Cardiac fibroblast (primary cell): ENCODE measurements at regions not wholly inside any gene's neighbourhood (a gene's known extent, or its start where the extent isn't known, plus 50 kb on each side); places are given as distances from the start of the nearest gene placed in this dataset.

ENCODE experiments used
- DNase-seq, 2 donors: peaks; one replicate each; pipeline versions ENCODE4 v3.0.0 to v3.0.0-alpha.2; 2010; ENCODE audit warnings: low read depth in 2 of 2
- H3K4me3 ChIP-seq, 2 donors: replicated peaks in 1 of 2; 1 replicate in 1 of 2; 2 replicates in 1 of 2; pipeline ENCODE4 v1.5.1; 2011; ENCODE audit warnings: low read depth in 2 of 2, low read length in 2 of 2, mild to moderate bottlenecking in 2 of 2, moderate library complexity in 1 of 2
- TF ChIP-seq, protein P1 (sequence below): IDR thresholded peaks from one replicate; pipeline ENCODE4 v1.5.1; 2011; ENCODE audit warnings: low read depth, mild to moderate bottlenecking, low read length, inconsistent platforms

DNA sequence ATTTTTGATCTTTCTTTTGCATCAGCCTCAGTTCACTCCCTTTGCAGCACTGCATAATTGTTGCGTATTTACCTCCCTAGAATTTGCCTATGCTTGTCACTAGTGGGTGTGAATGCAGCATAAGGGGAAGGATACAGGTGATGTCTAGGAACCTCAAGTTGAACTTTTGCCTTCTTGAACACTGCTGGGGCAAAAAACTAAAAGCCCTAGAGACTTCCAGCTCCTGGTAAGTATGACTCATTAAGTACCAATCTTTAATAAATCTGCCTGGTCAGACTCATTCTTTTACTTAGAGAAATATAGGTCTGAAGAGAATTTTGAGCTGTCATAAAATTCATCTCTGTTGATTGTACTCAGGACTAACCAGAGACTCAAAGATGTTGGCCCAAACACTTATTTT, 547.3 kb upstream of the FANCL start:
- no peak for DNase-seq

DNA sequence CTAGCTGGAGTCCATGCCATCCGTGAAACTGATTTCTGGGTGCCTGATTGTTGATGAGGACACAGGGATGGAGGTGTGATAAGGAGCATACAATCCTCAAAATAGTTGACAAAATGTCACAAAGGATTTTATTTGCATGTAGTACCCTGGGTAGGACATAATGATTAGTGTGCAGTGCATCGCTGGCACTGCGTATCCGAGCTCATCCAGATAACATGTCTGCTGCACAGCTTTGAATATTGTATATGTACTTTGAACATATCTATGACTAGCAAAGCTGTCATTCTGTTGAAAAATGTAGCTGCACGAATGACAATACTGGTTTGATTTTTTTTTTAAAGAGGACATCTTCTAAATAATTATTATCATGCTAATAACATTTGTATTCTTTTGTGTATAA, 529.7 kb upstream of the FANCL start:
- no peak for DNase-seq
- TF ChIP-seq, protein P1, sequence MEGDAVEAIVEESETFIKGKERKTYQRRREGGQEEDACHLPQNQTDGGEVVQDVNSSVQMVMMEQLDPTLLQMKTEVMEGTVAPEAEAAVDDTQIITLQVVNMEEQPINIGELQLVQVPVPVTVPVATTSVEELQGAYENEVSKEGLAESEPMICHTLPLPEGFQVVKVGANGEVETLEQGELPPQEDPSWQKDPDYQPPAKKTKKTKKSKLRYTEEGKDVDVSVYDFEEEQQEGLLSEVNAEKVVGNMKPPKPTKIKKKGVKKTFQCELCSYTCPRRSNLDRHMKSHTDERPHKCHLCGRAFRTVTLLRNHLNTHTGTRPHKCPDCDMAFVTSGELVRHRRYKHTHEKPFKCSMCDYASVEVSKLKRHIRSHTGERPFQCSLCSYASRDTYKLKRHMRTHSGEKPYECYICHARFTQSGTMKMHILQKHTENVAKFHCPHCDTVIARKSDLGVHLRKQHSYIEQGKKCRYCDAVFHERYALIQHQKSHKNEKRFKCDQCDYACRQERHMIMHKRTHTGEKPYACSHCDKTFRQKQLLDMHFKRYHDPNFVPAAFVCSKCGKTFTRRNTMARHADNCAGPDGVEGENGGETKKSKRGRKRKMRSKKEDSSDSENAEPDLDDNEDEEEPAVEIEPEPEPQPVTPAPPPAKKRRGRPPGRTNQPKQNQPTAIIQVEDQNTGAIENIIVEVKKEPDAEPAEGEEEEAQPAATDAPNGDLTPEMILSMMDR: no peak
- H3K4me3 ChIP-seq: no peak overlapping the region

More for the DNA sequence above, 547.3 kb upstream of the FANCL start:
- no peak overlapping the region for H3K4me3 ChIP-seq
- TF ChIP-seq, protein P1: no peak

DNA sequence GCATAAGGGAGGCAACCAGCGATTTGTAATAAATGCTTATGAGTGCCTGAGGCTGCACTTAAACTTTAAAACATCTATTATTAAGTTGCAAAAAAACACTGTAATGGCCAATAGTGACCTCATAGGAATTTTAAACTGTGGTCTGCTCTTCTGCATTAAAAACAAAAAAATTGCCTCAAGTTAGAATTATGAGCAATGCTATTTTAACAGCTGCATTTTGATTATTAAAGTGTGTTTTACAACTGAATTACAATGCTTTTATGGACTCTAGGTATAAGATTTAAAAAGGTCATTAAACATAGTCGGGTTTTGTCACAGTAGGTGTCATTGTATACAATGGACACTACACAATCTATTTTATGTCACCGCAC, 528.7 kb upstream of the FANCL start:
- TF ChIP-seq, protein P1: no peak
- no peak for DNase-seq

DNA sequence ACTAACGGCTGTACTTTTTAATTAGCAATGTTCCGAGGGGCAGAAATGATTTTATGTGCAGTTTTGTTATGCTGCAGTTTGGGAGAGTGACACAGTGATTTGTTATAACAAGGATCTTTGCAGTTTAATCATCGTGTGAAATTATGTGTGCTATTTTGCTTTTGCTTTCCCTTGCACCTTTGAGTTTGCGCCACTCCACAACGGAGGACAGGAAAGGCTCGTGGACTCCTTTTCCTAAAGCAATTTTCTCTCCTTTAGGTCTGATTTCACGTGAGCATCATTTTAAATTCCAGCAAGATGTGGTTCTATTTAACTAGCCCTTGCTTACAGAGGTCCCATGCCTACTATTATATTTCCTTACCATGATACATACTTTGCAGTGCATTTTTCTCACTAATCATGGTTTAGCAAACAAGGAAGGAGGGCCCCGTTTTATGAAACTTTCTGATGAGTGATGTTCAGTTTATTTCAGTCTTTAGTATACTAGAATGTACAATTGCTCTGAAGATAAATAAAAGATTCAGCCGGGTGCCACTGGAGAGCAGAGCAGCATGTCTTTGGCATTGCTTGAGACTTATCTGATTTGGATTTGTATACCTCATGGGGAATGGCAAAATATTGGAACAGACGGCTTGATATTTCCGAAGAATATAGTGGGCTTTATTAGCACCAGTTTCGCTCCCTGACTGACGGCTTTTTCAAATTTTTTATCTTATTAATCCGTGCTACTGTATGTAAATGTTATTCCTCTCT, 528.2 kb upstream of the FANCL start:
- no peak for DNase-seq
- TF ChIP-seq, protein P1: no peak
- no peak overlapping the region for H3K4me3 ChIP-seq

More for the DNA sequence above, 528.7 kb upstream of the FANCL start:
- H3K4me3 ChIP-seq: no peak overlapping the region

DNA sequence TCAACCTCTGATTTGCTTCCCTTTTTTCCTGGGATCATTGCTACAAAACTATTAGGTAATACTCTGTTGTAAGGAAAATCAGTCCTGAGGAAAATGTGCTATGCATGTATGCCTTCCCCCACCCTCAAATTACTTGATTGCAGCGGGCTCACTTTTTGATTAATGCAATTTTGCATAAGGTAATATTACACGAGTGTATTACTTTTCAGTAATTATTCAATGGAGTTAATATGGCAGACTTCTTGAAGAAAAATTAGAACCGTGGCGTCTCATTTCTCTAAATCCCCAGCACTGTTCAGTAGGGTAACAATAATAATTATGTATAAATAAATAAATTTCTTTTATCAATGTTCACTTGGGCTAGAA, 527.6 kb upstream of the FANCL start:
- H3K4me3 ChIP-seq: no peak overlapping the region
- TF ChIP-seq, protein P1: no peak
- no peak for DNase-seq

DNA sequence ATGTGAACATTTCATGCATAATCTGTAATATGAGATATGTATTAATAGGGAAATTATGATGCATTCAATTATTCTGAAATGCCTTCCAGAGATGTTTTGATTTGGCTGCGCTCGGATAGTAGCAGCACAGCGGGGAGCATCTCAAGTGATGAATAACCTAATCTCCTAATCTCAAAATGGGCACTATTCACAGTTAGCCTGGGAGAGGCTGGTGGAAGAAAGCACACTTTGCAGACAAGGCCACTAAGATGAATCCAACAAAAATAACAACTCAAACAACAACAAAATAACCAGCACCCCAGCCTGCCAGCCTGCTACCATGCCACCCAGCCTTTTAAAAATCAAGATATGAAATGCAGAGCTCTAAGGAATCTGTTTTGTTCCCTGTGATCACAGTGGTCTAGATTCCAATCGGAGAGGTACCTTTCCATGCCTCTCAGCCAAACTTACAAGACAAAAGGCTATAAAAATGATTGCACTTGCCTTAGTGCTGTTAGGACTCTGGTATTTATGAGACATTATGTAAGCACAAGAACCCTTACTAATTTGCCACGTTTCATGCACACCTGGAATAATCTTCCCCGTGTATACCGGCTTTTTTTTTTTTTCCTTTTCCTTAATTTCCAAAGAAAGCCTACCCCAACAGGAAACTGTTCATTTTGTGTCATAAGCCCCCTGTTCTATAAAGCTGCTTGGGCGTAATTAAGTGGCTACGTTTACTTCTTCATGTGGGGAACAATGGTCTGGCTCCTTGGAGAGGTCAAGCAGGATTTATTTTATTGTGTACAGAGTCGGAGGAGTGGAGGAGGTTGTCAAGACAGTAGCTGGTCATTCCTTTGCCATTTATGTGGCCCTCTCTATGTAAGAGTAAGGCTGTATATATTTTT, 526.9 kb upstream of the FANCL start:
- TF ChIP-seq, protein P1: no peak
- DNase-seq: no peak
- no peak overlapping the region for H3K4me3 ChIP-seq
